ENCODE measurements at regions not wholly inside any gene's neighbourhood (a gene's known extent, or its start where the extent isn't known, plus 50 kb on each side); places are given as distances from the start of the nearest gene placed in this dataset.

DNA sequence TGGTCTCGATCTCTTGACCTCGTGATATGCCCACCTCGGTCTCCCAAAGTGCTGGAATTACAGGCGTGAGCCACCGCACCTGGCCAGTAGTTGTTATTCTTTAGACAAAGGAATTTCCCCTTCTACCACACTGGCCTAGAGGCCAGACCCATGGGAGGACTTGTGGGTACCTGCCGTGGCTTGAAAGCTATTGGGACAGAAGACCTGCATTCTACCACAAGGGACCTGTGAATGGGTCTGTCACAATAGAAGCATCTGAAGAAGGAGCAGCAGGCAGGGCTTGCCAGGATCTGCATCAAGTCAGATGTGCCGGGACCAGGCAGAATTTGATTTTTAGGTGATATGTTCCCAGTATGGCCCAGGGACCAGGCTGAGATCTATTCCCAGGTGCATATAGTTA lies 356.9 kb downstream of the FGFR2 start:
- no peak for DNase-seq (ENCODE audit: low read depth)
- H3K4me3 ChIP-seq (ENCODE audit: low read depth, low read length), result no peak overlapping the region
- TF ChIP-seq, protein P1, sequence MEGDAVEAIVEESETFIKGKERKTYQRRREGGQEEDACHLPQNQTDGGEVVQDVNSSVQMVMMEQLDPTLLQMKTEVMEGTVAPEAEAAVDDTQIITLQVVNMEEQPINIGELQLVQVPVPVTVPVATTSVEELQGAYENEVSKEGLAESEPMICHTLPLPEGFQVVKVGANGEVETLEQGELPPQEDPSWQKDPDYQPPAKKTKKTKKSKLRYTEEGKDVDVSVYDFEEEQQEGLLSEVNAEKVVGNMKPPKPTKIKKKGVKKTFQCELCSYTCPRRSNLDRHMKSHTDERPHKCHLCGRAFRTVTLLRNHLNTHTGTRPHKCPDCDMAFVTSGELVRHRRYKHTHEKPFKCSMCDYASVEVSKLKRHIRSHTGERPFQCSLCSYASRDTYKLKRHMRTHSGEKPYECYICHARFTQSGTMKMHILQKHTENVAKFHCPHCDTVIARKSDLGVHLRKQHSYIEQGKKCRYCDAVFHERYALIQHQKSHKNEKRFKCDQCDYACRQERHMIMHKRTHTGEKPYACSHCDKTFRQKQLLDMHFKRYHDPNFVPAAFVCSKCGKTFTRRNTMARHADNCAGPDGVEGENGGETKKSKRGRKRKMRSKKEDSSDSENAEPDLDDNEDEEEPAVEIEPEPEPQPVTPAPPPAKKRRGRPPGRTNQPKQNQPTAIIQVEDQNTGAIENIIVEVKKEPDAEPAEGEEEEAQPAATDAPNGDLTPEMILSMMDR (IDR thresholded peaks at IDR 0.05; ENCODE audit: low read depth, low read length), result no peak
- TF ChIP-seq, protein P2, sequence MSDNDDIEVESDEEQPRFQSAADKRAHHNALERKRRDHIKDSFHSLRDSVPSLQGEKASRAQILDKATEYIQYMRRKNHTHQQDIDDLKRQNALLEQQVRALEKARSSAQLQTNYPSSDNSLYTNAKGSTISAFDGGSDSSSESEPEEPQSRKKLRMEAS (IDR thresholded peaks at IDR 0.05; ENCODE audit: low read depth, low read length), result no peak
- TF ChIP-seq POLR2A (IDR thresholded peaks at IDR 0.05; ENCODE audit: extremely low read depth, insufficient read length) (no peak), MYC (IDR thresholded peaks at IDR 0.05; ENCODE audit: low read depth, low read length) (no peak)

DNA sequence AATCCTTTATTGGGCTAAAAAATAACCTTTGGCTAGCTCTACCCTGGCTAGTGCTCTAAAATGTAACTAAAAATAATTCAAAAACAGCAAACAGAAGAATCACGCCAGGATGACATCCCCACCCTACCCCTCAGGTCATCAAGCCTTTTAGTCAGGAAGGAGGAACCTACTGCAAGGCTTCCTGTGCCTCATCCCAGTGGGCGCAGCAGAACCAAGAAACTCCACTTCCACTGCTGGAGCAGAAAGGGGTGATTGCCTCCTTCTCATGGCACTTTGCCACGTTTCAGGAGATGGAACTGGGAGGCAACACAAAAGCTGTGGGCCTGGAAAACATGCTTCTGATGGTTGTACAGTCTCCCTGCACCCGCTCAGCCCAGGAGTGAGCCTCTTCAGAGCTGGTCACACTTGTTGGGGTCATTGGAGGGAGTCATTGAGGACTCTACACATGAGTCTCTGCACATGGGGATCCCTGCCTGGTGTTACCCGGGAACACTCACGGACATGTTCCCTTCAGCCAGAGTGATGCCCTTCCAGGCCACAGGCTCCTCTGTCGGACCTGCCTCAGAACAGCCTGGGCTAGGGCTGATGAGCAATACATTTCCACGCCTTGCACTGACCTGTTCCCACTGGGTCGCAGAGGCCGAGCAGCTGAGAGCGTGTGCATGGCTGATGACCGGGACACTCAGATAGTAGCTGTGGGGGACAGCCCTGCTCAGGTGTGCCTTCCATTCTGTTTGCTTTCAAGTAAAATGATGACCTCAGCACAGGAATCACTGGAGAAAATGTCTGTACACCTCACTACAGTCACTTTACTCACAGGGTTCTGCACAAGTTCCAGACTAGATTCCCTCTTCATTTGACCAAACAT lies 355.3 kb downstream of the FGFR2 start:
- TF ChIP-seq POLR2A (IDR thresholded peaks at IDR 0.05; ENCODE audit: extremely low read depth, insufficient read length), result no peak
- TF ChIP-seq, protein P2 (IDR thresholded peaks at IDR 0.05; ENCODE audit: low read depth, low read length), result no peak
- TF ChIP-seq, protein P1 (IDR thresholded peaks at IDR 0.05; ENCODE audit: low read depth, low read length), result no peak
- TF ChIP-seq MYC (IDR thresholded peaks at IDR 0.05; ENCODE audit: low read depth, low read length), result no peak
- no peak for DNase-seq (ENCODE audit: low read depth)
- H3K4me3 ChIP-seq (ENCODE audit: low read depth, low read length), result no peak overlapping the region

DNA sequence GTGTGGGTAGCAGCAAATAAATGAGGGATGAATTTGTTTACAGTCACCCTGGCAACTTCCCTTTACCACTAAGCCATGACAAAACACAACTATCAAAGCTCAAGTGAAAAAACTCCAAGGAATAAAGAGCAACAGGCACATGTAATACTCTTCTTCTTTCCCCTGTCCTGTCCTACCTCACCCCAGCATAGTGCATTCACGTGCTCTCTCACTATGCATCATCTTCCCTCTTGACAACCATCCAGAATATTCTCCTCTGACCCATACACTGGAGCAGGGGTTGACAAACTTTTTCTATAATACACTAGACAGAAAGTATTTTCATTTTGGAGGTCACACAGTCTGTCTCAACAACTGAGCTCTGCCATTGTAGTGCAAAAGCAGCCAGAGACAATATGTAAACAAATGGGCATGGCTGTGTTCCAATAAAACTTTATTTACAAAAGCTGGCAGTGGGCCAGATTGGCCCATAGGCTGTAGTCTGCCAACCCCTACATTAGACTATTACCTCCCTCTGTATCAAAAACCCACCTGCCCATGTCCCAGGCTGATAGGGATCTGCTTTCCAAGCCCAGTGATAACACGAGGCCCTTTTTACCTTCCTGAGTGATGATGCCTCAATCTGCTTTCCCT lies 354.5 kb downstream of the FGFR2 start:
- DNase-seq (ENCODE audit: low read depth), result no peak
- TF ChIP-seq, protein P1 (IDR thresholded peaks at IDR 0.05; ENCODE audit: low read depth, low read length), result no peak
- no peak for TF ChIP-seq MYC (IDR thresholded peaks at IDR 0.05; ENCODE audit: low read depth, low read length)
- no peak for TF ChIP-seq POLR2A (IDR thresholded peaks at IDR 0.05; ENCODE audit: extremely low read depth, insufficient read length)
- TF ChIP-seq, protein P2 (IDR thresholded peaks at IDR 0.05; ENCODE audit: low read depth, low read length), result no peak
- no peak overlapping the region for H3K4me3 ChIP-seq (ENCODE audit: low read depth, low read length)

DNA sequence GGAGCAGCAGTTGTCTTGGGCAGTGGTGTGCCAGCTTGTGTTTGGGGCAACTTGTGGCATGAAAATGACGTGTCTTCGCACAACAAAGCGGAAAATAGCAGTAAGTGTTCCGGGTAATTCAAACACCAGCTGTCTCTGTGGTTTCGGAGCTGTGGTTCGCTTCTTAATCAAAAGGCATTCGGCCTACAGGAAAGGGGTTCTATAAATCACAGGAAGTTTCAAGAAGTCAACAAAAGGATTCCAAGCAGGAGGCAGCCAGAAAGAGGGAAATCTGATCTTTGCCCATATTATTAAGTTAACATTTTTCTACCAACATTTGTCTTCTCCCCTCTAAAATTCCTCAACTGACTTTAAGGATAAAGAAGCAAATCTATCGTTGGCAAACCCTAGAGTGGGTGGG lies 353.4 kb downstream of the FGFR2 start:
- no peak overlapping the region for H3K4me3 ChIP-seq (ENCODE audit: low read depth, low read length)
- TF ChIP-seq, protein P2 (IDR thresholded peaks at IDR 0.05; ENCODE audit: low read depth, low read length), result no peak
- TF ChIP-seq, protein P1 (IDR thresholded peaks at IDR 0.05; ENCODE audit: low read depth, low read length), result no peak
- no peak for DNase-seq (ENCODE audit: low read depth)

DNA sequence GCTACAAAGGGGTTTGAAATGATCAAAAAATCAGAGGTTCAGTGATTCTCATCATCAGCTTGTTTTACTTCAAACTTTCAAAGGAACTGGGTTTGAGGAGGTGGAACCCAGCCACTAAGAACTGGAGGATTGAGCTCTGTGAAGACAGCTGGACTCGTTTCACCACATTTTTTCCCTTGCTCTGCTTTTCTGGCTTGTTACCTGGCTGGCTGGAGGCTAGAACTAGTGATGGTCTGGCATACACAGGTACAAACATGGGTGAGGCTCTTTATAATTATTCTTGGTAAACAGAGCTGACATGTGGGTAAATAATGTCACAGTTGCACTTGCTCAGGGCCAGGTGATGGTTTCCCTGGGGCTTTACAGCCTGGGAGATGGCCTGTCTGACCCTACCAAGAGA lies 352.5 kb downstream of the FGFR2 start:
- TF ChIP-seq, protein P1 (IDR thresholded peaks at IDR 0.05; ENCODE audit: low read depth, low read length), result no peak
- TF ChIP-seq POLR2A (IDR thresholded peaks at IDR 0.05; ENCODE audit: extremely low read depth, insufficient read length) (no peak), MYC (IDR thresholded peaks at IDR 0.05; ENCODE audit: low read depth, low read length) (no peak)
- TF ChIP-seq, protein P2 (IDR thresholded peaks at IDR 0.05; ENCODE audit: low read depth, low read length), result no peak
- no peak for DNase-seq (ENCODE audit: low read depth)
- no peak overlapping the region for H3K4me3 ChIP-seq (ENCODE audit: low read depth, low read length)
